Loucy (cell line): ENCODE measurements at regions not wholly inside any gene's neighbourhood (a gene's known extent, or its start where the extent isn't known, plus 50 kb on each side); places are given as distances from the start of the nearest gene placed in this dataset.

Experiments used
- CTCF ChIP-seq: fragments of 200-600 bp; sonication (generic); conservative IDR thresholded peaks from 2 replicates; pipeline ENCODE4 v1.5.1; 2014; ENCODE audit warnings: mild to moderate bottlenecking, antibody characterized with exemption, low read length
- EZH2phosphoT487 ChIP-seq: fragments of 200-600 bp; IDR thresholded peaks from 2 replicates; pipeline ENCODE4 v1.6.1; 2018; ENCODE audit warnings: antibody characterized with exemption, mild to moderate bottlenecking, moderate library complexity, borderline replicate concordance

- TF ChIP-seq CTCF (no peak), EZH2phosphoT487 (no peak)
These were observed 498.8 kb upstream of the ZNF608 start for GRCh38 chr5:125245216-125245615.
